OCI-M2 (cell line): ENCODE measurements at regions not wholly inside any gene's neighbourhood (a gene's known extent, or its start where the extent isn't known, plus 50 kb on each side); places are given as distances from the start of the nearest gene placed in this dataset.

ENCODE experiments used
- DNase-seq: peaks from one replicate; lab custom pipeline; 2025; ENCODE audit not compliant: unreplicated experiment; lab: John Stamatoyannopoulos, UW

- no peak for DNase-seq
Measured at GRCh38 chr1:69220672-69221071, 347.1 kb upstream of the LRRC7 start.

DNA sequence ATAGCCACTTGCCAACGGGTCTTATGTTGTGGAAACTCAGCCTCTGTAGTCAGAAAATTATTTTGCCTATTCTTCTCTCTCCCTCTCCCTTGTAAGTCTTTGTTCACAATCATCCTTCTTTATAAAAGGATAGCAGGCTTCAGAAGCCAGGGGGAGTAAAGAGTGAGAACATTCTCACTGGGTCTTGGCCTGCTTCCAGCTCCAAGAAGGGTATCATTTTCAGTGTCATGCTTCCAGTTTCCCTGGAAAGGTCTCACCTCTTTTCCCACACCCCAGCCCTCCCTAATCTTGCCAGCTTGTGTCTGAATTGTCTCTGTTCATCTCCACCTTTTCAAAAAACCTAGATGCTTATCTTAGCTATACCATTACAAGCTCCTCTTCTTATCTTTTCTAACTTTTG, 346.2 kb upstream of the LRRC7 start:
- no peak for DNase-seq

GRCh38 chr1:69223156-69223555, 344.6 kb upstream of the LRRC7 start:
- no peak for DNase-seq

DNA sequence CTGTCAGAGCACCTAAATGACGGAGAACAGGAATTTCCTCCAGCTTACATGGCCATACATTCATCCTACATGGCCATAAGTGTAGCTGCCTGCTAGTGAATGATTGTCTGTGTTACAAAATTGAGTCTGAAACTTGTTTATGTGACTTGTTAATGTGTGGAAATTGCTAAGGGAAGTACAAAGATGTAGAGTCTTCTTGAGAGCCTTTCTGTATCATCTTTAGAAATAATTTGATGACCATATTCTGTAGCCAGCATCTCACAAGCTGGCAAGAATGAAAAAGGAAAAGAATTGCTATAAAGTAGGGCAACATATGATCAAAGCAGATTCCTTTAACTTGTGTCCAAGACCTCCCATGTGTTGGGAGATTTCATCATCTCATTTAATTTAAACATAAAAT, 339.2 kb upstream of the LRRC7 start:
- DNase-seq, result no peak

GRCh38 chr1:69230208-69230607, 337.5 kb upstream of the LRRC7 start:
- DNase-seq, result no peak

DNA sequence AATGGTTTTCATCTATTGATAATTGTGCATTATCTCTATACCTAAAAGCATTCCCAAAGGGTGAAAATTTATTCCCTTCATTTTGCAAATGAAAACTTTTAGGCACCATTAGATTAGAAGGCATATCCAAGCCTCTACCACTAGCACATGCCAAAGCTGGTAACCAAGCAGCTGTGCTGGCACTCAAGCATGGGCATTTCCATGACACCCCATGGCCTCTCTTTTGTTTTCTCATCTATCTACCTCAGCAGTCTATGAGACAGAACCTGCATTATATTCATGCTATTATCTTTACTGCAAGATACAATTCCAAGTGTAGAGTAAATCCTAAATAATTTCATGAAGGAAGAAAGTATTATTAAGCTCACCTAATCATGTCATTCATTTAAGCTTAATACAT, 334.3 kb upstream of the LRRC7 start:
- DNase-seq, result no peak

- DNase-seq, result no peak
Measured at GRCh38 chr1:69244211-69244610, 323.5 kb upstream of the LRRC7 start.

GRCh38 chr1:69246109-69246508, 321.6 kb upstream of the LRRC7 start:
- no peak for DNase-seq

DNA sequence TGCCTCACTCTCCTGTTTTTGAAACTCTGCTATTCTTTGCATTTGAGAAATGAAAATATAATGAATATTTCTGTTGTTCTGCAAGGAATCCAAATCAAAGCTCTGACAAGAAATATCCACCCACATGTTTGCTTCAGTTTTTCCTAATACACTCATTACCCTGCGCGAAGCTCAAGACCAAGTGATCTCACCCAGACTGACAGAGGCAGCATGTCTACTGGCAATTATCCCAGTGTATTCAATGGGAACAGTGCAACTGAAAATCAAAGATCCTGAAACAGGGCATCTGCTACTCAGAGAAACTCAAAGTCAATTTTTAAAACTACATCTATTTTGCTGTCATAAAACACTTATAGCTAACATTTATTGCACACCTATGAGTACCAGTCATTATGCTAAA, 321.0 kb upstream of the LRRC7 start:
- no peak for DNase-seq

- no peak for DNase-seq
Measured at GRCh38 chr1:69252696-69253095, 315.0 kb upstream of the LRRC7 start.

- DNase-seq, result no peak
Measured at GRCh38 chr1:69256036-69256435, 311.7 kb upstream of the LRRC7 start.

DNA sequence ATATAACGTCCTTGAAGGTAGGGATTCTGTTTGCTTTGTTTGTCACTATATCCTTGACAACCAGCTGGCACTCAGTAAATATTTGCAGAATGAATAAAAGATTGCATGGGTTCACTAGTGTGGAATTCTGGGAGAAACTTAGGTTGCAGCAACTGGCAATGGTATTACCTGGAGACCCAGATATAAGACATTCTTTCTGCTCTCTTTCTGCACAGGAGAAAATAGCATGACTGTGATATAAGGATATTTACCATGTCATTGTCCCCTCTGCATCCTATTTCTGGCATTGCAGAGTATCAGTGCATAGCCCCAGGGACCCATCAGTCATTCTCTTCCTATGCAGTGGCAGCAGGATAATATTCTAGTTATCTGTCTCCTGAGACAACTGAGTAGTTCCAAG, 308.9 kb upstream of the LRRC7 start:
- no peak for DNase-seq

DNA sequence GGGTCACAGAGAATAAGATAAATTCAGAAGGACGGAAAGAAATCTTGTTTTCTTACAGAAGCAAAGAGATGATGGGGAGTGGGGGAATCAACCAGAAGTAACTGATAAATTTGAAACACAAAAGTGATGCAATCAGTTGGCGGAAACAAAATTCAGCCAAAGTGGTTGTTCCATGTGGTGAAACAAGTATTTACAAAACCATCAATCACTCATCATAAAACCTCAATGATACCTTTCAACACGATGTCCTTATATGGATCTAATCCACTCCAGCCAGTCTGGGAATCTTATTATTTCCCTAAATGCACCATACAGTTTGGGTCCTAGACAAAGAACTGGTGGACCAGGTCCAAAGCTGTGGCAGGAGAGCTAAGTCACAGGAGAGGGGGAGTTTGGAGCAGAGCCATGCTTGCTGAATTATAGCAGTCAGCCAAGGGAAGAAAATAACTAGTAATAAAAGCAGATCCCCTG, 303.8 kb upstream of the LRRC7 start:
- DNase-seq, result no peak

DNA sequence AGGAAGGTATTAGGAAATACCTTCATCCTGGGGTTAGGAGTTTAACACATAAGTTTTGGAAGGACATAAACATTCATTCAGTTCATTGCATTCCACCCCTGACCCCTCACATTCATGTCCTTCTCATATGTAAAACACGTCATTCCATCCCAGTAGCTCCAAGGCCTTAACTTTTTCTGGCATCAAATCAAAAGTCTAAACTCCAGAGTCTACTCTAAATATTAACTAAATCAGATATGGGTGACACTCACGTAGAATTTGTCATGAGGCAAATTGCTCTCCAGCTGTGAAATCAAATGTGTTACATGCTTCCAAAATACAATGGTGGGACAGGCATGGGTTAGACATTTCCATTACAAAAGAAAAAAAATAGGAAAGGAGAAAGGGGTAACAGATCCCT, 298.2 kb upstream of the LRRC7 start:
- no peak for DNase-seq

- DNase-seq, result no peak
Measured at GRCh38 chr1:69271587-69272125, 296.1 kb upstream of the LRRC7 start.

DNA sequence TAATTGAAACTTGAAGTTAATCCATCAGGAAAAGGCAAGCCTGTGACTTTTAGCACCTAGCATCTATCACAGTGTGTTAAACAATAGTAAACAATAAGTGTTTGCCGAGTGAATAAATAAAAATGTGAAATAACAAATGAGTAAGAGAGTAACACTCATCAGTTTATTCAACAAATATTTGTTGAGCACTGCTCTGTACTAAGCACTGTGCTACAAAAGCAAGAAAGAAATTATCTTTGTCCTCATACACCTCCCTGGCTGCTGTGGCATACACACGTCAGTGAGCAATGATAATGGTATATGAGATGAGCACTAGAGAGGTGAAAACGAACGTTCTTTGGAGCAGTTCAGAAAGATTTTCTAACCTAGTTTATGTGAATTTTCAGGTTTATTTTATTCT, 295.0 kb upstream of the LRRC7 start:
- no peak for DNase-seq

GRCh38 chr1:69278923-69279322, 288.8 kb upstream of the LRRC7 start:
- DNase-seq, result no peak

GRCh38 chr1:69283516-69283915, 284.2 kb upstream of the LRRC7 start:
- DNase-seq, result no peak

GRCh38 chr1:69284508-69284907, 283.2 kb upstream of the LRRC7 start:
- no peak for DNase-seq

DNA sequence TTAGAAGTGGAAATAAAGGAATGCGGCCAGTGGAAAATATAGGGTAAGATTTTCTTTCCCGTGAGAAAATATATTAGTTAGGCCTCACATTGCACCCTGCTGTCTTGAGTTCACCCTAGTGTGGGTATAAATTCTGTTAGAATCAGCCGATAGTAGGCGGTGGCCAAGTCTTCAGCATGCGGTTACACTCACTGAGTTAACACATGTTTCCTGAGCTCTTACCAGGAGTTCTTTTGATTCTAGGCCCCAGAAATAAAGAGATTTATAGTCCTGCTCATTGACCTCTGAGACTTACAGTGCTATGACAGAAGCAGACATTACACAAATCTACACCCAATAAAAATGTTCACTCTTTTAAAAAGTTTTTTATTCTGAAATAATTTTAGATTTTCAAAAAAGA, 279.3 kb upstream of the LRRC7 start:
- no peak for DNase-seq

GRCh38 chr1:69290291-69290690, 277.4 kb upstream of the LRRC7 start:
- DNase-seq, result no peak

DNA sequence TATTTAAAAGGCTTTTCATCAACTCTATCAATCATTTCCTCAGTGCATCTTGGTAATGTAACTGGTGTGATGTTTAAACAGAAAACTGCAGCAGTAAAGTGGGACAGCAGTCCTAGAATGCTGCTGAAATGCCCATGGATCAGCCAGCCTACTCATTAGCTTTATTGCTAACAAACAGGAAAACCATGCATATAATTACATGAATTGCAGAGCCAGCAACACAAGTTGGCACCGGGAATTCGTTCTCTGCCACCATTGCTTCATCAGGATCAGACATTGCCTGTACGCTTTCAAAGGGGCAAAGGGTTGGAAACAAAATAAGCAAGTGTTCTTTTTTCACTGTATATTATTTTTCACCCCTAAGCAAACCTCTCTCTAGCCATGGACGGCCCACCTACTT, 276.2 kb upstream of the LRRC7 start:
- DNase-seq, result no peak

GRCh38 chr1:69292833-69293232, 274.9 kb upstream of the LRRC7 start:
- DNase-seq, result no peak

GRCh38 chr1:69294171-69294570, 273.6 kb upstream of the LRRC7 start:
- DNase-seq, result no peak
